Retinal pigment epithelial cell (primary cell): ENCODE measurements at regions not wholly inside any gene's neighbourhood (a gene's known extent, or its start where the extent isn't known, plus 50 kb on each side); places are given as distances from the start of the nearest gene placed in this dataset.
"Not testable (repeated sequence)": the region's sequence is repeated elsewhere in the genome, so short reads cannot be mapped to it uniquely, and the experiment has no call there.

Experiments used
- DNase-seq: peaks from one replicate; pipeline ENCODE4 v3.0.0-alpha.2; 2010; ENCODE audit warnings: low read depth
- H3K4me3 ChIP-seq: 2 replicates; pipeline ENCODE4 v1.5.1; 2011; ENCODE audit warnings: mild to moderate bottlenecking, low read length, control low read depth, moderate library complexity
- CTCF ChIP-seq: conservative IDR thresholded peaks from 2 replicates; pipeline ENCODE4 v1.5.1; 2011; ENCODE audit warnings: low read depth, low read length, control low read depth, inconsistent platforms

GRCh38 chr4:164224871-164225270, 529.1 kb upstream of the SMIM31 start:
- no peak for TF ChIP-seq CTCF
- no peak overlapping the region for H3K4me3 ChIP-seq
- DNase-seq, result no peak

GRCh38 chr4:164229255-164229654, 524.7 kb upstream of the SMIM31 start:
- H3K4me3 ChIP-seq, result no peak overlapping the region
- no peak for DNase-seq
- TF ChIP-seq CTCF, result no peak

- no peak overlapping the region for H3K4me3 ChIP-seq
- no peak for DNase-seq
- TF ChIP-seq CTCF, result no peak
Observed at GRCh38 chr4:164239433-164239832, 514.5 kb upstream of the SMIM31 start.

GRCh38 chr4:164239976-164240375, 514.0 kb upstream of the SMIM31 start:
- peak; percentile 85 for DNase-seq
- no peak for TF ChIP-seq CTCF

GRCh38 chr4:164251257-164251656, 502.7 kb upstream of the SMIM31 start:
- no peak for DNase-seq
- TF ChIP-seq CTCF, result no peak
- no peak overlapping the region for H3K4me3 ChIP-seq

More at GRCh38 chr4:164239976-164240375, 514.0 kb upstream of the SMIM31 start:
- H3K4me3 ChIP-seq, result no peak overlapping the region

- no peak for TF ChIP-seq CTCF
- no peak for DNase-seq
- no peak overlapping the region for H3K4me3 ChIP-seq
Observed at GRCh38 chr4:164252286-164252685, 501.6 kb upstream of the SMIM31 start.

GRCh38 chr4:164261831-164262230, 492.1 kb upstream of the SMIM31 start:
- no peak overlapping the region for H3K4me3 ChIP-seq
- no peak for DNase-seq
- no peak for TF ChIP-seq CTCF

GRCh38 chr4:164262508-164262907, 491.4 kb upstream of the SMIM31 start:
- not testable (repeated sequence) for H3K4me3 ChIP-seq, DNase-seq

- not testable (repeated sequence) for H3K4me3 ChIP-seq, DNase-seq
Observed at GRCh38 chr4:164277414-164277813, 476.5 kb upstream of the SMIM31 start.
